Fibroblast of skin of left biceps (primary cell): ENCODE measurements at regions not wholly inside any gene's neighbourhood (a gene's known extent, or its start where the extent isn't known, plus 50 kb on each side); places are given as distances from the start of the nearest gene placed in this dataset.

Experiments
- DNase-seq, 2 experiments: peaks; one replicate each; pipeline ENCODE4 v3.0.0-alpha.2; 2013; ENCODE audit warnings: low read depth in 2 of 2

GRCh38 chr13:31081316-31081715 is 80.4 kb downstream of the HSPH1 start:
- no peak for DNase-seq

DNA sequence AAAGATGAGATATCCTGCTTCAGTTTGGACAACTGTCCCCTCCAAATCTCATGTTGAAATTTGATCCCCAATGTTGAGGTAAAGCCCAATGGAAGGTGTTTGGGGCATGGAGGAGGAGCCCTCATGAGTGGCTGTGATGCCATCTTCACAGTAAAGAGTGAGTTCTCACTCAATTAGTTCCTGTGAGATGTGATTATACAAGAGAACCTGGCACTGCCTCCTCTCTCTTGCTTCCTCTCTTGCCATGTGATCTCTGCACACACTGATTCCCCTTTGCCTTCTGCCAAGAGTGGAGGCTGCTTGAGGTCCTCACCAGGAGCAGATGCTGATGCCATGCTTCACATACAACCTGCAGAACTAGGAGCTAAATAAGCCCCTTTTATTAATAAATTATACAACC is 86.9 kb downstream of the HSPH1 start:
- DNase-seq: no peak

DNA sequence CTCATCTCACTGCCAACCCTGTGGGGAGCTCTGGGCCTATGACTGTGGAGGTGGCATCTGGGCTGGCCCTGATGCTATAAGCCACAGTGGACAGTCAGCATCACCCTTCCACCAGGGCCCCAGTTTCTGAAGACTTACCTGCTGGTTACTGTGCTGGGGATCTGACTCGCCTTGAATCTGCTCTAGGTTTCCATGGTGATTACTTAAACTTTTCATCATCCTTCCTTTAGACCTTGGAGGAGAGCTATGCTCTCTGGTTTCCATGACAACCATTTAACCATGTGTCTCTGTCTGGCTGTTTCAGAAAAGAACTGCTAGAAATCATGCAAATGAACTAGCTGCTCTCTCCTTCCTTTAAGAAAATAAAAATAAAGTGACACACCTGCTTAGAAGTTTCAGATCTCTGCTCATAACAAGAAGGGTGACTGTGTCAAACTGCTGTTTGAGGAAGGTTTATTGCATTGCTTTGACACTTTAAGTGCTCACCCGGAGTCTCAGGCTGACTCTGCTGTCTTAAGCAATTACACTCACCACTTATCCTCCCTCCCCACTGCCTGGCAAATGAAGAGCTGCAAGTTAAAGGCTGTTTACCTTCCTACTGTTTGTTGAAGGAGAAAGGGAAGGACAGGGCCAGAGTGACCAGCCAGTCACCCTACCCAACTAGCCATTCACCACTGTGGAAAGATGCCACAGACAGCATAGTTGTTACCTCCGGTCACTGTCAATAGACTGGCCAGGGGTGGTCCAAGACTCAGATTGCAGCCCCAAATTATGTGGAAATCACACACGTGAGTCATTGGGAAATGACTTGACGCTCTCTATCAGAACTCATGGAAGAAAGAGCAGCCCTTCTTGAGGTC is 87.6 kb downstream of the HSPH1 start:
- DNase-seq: no peak

DNA sequence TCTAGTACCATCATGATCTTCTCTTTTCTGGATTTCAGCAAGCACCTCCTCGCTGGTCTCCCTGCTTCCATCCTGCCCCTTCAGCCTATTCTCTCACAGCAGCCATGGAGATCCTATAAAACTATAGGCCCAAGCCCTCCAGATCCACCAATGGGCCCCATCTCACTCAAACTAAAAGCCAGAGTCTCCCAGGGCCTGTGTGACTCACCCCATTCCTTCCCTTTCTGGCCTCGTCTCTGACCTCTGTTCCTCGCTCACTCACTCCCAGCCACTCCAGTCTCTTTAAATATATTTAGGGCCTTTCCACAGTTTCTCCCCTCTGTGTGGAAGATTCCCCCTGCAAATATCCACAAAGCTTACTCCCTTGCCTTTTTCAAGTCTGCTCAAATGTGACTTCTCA is 89.7 kb downstream of the HSPH1 start:
- DNase-seq: no peak

DNA sequence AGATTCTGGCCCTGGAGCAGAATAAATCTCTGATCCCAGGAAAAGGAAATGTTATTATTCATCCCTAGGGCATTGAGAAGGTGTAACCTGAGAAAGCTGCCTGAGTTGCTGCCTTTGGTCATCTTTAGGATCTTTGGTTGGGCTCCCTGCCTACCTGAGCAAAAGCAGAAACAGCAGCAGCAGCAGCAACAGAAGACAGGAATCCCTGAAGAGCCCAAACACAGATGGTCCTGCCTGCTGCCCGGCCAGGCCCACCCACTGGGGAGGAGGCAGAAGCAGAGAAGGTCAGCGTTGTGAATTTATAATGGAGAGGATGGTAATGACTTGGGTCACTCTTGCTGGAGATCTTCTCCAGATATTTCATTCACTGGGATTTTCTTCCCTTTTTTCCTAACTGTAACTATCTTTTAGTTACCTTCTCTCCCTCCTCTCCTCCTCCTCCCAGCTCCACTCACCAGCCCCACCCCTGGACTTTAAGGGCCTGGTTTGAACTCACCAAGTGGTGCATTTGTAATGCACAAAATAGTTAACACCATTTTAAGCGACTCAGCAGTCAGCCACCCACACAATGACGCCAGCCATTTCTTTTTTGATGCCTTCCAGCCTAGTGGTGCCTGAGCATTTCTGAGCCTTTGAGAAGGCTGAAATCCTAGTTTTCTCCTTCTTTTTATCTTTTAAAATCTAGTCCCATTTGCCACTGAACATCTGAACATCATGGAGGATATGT is 91.7 kb downstream of the HSPH1 start:
- no peak for DNase-seq

DNA sequence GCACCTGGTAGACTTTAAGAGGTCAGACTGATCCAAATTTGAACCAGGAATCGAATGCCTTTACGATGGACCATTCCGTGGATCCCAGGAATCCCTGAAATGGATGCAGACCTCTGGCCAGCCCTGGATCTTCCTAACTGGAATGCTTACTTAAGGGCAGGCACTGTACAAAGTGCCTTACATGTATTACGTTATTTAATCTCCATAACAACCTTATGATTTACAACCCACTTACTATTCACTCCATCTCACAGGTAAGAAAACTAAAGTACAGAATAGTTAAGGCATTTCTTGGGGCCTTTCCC is 93.6 kb downstream of the HSPH1 start:
- no peak for DNase-seq

DNA sequence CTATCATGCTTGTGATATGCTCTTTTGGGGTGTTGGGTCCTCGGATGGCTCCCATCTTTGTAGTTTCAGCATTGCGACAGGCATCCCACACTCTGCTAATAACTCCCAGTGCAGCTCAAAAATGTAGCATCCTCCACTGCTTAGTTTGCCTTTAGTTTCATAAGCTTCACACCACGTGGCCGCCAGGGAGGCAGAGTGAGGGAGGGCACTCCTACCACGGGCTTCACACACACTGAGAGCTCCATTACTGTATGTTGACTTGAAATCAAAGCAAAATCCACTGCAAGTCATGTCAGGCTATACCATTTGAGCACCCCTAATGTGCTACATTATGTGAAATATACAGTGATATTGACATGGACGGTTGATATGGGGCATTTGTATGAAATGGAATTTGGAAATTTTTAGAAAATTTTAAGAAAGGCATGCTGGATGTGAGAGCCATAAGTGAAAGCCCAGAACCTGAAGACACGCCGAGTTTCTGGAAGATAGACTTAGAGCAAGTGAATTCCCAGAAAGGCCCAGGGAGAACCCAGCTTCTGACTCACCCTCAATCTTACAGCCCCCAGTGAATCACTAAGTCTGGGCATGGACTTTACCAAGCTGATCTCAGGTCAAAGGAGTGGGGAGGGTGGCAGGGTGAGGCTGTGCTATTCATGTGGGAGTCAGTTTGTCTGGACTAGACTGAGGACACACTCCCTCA is 94.1 kb downstream of the HSPH1 start:
- no peak for DNase-seq

GRCh38 chr13:31064636-31065035 is 97.1 kb downstream of the HSPH1 start:
- DNase-seq: no peak

GRCh38 chr13:31063772-31064171 is 97.9 kb downstream of the HSPH1 start:
- DNase-seq: no peak

GRCh38 chr13:31060655-31061054 is 101.0 kb downstream of the HSPH1 start:
- no peak for DNase-seq

DNA sequence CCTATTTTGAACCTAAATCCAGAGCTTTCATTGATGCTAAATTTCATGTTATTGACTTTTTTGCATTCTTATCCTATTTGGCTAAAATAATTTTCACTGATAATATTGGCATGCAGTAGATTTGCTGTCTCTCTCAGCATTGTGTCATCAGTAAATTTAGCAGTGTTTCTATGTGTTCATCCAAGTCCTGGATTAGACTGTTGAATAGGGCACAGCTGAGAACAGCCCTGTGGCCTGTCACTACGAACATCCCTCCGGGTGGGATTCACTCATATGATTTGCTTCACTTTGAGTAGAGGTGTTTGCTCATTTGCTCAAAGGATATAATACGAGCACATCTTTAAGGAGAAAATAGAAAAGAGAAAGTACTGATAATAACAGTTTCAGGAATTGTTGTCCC is 101.5 kb downstream of the HSPH1 start:
- no peak for DNase-seq

- DNase-seq: no peak
These were observed 104.2 kb downstream of the HSPH1 start for GRCh38 chr13:31057403-31058033.

DNA sequence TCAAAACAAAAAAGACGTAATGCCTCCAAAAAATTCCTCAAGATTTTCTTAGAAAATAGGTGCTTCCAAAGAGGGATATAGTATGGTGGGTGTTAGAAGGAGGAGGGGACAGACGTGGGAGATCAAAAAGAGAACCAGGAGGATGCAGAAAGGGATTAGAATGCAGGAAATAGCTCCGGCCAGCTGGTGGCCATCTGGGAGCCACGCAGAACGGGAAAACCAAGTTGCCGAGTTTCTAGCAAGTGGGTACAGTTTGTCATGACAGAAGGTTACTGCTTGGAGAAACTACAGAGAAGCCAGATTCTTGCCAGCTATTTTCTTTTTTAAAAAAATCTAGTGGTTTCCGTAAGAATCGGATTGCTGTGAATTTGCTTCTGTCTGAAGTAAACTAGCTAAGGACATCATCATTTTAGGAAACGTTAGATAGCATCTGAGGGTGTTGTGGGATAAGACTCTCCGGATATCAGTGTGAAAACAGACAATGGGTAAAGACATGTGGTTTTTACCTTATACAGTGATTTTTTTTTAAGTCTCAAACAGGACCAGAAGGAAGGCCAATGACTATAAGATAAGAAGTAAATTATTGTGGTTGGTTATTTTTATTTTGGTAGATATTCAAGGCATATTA is 104.9 kb downstream of the HSPH1 start:
- no peak for DNase-seq

- DNase-seq: no peak
These were observed 106.1 kb downstream of the HSPH1 start for GRCh38 chr13:31055589-31055988.

DNA sequence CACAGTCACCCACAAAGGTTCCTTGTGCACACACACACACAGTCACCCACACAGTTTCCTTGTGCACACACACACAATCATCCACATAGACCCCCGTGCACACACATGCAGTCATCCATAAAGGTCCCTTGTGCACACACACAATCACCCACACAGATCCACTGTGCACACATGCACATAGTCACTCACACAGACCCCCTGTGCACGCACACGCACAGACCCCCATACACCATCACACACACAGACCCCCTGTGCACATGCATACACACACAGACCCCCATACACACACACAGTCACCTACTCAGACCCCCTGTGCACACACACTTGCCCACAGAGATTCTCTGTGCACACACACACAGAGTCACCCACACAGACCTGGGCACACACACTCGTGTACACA is 107.1 kb downstream of the HSPH1 start:
- no peak for DNase-seq

- no peak for DNase-seq
These were observed 107.8 kb downstream of the HSPH1 start for GRCh38 chr13:31053896-31054295.

DNA sequence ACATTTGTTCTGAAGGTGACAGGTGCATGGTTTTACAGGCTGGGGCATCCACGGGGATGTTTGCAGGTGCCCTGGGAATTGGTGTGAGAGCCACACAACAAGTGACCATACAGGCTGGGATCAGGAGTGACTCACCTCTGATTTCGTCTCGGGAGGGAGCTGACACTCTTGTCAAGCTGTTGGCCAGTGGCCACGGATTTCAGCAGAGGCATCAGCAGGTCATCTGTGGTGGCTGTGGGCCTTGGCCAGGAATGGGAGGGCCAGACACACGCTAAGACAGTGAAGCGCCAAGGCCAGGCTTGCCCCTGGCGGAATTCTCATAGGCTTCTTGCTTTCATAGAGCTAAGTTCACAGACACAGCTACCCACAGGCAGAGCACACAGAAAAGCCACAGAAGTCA is 108.6 kb downstream of the HSPH1 start:
- no peak for DNase-seq

DNA sequence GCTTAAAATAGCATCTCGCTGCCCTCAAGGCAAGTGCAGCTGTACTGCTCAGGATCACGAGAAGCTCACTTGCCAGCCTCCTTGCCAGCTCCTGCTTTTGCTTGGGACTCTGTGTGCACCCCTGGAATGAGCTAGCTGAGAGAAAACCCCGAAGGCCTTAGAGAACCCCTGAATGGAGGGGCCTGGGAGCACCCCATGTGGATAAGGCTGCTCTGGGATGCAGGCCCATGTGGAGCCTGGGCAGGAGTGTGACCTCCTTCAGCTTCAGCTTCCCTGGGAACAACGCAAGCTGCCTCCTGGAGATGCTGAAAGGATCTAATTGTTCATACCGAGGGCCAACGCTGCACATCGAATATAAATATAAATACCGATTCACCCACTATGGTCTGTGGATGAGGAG is 109.2 kb downstream of the HSPH1 start:
- DNase-seq: no peak

- no peak for DNase-seq
These were observed 109.7 kb downstream of the HSPH1 start for GRCh38 chr13:31051999-31052398.

GRCh38 chr13:31050486-31051400 is 111.0 kb downstream of the HSPH1 start:
- DNase-seq: no peak

GRCh38 chr13:31049833-31050232 is 111.9 kb downstream of the HSPH1 start:
- DNase-seq: no peak
